Prostate gland (tissue), 2 donors: ENCODE measurements at regions not wholly inside any gene's neighbourhood (a gene's known extent, or its start where the extent isn't known, plus 50 kb on each side); places are given as distances from the start of the nearest gene placed in this dataset.
"Not testable (repeated sequence)": the region's sequence is repeated elsewhere in the genome, so short reads cannot be mapped to it uniquely, and the experiment has no call there.

Source experiments
- DNase-seq: peaks from one replicate; pipeline ENCODE4 v3.0.0-alpha.2; 2019; ENCODE audit warnings: low spot score
- H3K27ac ChIP-seq, 2 donors: fragments of 200-600 bp; sonication (generic); 2 replicates each; pipeline ENCODE4 v1.5.1; 2017 to 2019
- H3K27me3 ChIP-seq: fragments of 200-600 bp; sonication (generic); replicated peaks from 2 replicates; pipeline ENCODE4 v1.5.1; 2019; ENCODE audit not compliant: insufficient read depth
- H3K36me3 ChIP-seq, 2 donors: fragments of 200-600 bp; sonication (generic); 1 replicate in 1 of 2; 2 replicates in 1 of 2; pipeline versions ENCODE4 v1.5.1 to v1.8.1; 2017 to 2019
- H3K4me1 ChIP-seq: fragments of 200-600 bp; sonication (generic); replicated peaks from 2 replicates; pipeline ENCODE4 v1.5.1; 2019
- H3K4me3 ChIP-seq, 2 donors: fragments of 200-600 bp; sonication (generic); 2 replicates each; pipeline ENCODE4 v1.5.1; 2017 to 2019
- H3K9me3 ChIP-seq: fragments of 200-600 bp; sonication (generic); 2 replicates; pipeline ENCODE4 v1.5.1; 2017
- POLR2A ChIP-seq: fragments of 450-650 bp; IDR thresholded peaks from one replicate; pipeline ENCODE4 v1.6.1; 2016; ENCODE audit warnings: antibody characterized with exemption, mild to moderate bottlenecking
- POLR2AphosphoS5 ChIP-seq: sonication (generic); formaldehyde crosslinking; IDR thresholded peaks from one replicate; pipeline ENCODE4 v1.6.1; 2017; ENCODE audit warnings: antibody characterized with exemption
- WGBS: methylation state at CpG from one replicate; pipeline ENCODE4 v1.1.5; 2018; 5-methylcytosine and 5-hydroxymethylcytosine counted together
- intact Hi-C: fragments of 100-400 bp; cut with DNase I; formaldehyde crosslinking; loops from one replicate; pipeline ENCODE4 v1.14.2; 2022
- TF ChIP-seq, protein P1 (sequence below), 4 experiments: fragments of 200-600 bp in 2 of 4; fragments of 450-650 bp in 2 of 4; sonication (generic) in 2 of 4; IDR thresholded peaks; 1 replicate in 3 of 4; 2 replicates in 1 of 4; pipeline ENCODE4 v1.5.1; 2016 to 2019; ENCODE audit warnings: antibody characterized with exemption in 4 of 4, mild to moderate bottlenecking in 2 of 4, moderate library complexity in 2 of 4

DNA sequence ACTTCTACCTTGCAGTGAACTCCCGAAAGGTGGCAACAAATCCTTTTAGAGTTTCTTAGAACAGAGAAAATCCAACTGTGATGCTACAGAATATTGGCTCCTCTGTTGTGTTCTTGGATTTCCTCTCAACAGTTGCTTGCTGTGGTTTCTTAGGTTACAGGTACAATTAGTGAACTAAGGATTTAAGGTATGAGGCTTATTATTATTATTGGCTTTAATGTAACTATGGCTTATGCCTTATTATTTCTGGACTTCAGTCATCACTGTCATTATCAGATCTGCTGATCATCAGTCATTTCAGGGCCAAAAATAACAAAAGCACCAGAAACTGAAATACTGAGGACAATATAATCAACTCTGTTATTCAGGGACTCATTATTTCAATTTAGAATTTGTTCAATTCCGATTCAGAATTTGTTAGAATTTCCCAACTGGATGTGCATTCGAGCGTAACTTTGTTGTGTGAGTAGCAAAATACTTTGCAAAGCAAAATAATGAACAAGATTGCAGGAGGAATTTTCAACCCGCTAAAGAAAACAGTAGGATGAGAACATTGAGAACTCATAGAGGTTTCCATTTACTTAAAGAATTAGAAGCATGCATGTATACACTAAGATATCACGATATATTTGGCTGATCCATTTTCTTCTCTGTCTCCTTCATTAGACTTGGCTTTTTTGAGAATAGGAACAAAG lies 65.5 kb upstream of the AK4 start:
- Histone ChIP-seq H3K4me3 (no peak overlapping the region), H3K36me3 (no peaks in the 10 kb centered on the region), H3K9me3 (no peaks in the 10 kb centered on the region), H3K27ac (no peak overlapping the region), H3K4me1 (no peaks in the 10 kb centered on the region), H3K27me3 (no peaks in the 10 kb centered on the region)
- DNase-seq, result no peak
- 87% methylated on average over 6 of the region's 6 CpGs for WGBS
- TF ChIP-seq POLR2AphosphoS5, result no peak
- TF ChIP-seq POLR2A, result no peak
- TF ChIP-seq, protein P1, sequence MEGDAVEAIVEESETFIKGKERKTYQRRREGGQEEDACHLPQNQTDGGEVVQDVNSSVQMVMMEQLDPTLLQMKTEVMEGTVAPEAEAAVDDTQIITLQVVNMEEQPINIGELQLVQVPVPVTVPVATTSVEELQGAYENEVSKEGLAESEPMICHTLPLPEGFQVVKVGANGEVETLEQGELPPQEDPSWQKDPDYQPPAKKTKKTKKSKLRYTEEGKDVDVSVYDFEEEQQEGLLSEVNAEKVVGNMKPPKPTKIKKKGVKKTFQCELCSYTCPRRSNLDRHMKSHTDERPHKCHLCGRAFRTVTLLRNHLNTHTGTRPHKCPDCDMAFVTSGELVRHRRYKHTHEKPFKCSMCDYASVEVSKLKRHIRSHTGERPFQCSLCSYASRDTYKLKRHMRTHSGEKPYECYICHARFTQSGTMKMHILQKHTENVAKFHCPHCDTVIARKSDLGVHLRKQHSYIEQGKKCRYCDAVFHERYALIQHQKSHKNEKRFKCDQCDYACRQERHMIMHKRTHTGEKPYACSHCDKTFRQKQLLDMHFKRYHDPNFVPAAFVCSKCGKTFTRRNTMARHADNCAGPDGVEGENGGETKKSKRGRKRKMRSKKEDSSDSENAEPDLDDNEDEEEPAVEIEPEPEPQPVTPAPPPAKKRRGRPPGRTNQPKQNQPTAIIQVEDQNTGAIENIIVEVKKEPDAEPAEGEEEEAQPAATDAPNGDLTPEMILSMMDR (IDR thresholded peaks at IDR 0.05), result no peak
- intact Hi-C loops, result no loop called here

DNA sequence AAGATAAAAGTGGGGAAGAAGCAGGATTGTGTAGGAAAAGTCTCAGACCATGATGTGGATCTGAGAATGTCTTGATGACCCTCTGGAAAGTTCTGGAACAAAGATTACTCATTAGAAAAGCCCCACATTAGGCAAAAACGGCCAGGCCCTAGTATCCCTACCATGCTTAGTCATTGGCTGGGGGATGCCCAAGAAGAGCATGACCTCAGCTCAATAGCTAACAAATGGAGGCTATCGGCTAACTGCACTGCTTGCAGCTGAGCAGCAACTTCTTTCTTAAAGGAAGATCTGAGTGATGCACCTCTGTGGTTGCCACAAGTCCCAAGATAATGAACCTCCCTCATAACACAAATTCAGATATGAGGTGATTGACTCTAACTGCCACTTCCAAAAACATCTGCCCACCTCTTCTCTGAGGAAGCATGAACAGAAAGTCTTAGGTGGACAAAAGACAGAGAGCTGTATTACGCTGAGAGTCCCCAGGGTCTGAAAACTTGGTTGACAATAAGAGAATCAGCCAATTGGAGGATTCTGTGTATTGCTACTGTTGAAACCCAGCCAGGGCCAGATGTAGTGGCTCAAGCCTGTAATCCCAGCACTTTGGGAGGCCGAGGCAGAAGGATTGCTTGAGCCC lies 64.6 kb upstream of the AK4 start:
- WGBS, result 78% methylated on average over 4 of the region's 4 CpGs
- H3K36me3 ChIP-seq, result no peaks in the 10 kb centered on the region
- H3K27me3 ChIP-seq, result no peaks in the 10 kb centered on the region
- H3K4me1 ChIP-seq, result no peaks in the 10 kb centered on the region
- H3K9me3 ChIP-seq, result no peaks in the 10 kb centered on the region
- no peak overlapping the region for H3K4me3 ChIP-seq
- intact Hi-C loops, result no loop called here
- no peak for DNase-seq
- TF ChIP-seq, protein P1 (IDR thresholded peaks at IDR 0.05), result no peak
- TF ChIP-seq POLR2A, result no peak
- TF ChIP-seq POLR2AphosphoS5, result no peak
- no peak overlapping the region for H3K27ac ChIP-seq

DNA sequence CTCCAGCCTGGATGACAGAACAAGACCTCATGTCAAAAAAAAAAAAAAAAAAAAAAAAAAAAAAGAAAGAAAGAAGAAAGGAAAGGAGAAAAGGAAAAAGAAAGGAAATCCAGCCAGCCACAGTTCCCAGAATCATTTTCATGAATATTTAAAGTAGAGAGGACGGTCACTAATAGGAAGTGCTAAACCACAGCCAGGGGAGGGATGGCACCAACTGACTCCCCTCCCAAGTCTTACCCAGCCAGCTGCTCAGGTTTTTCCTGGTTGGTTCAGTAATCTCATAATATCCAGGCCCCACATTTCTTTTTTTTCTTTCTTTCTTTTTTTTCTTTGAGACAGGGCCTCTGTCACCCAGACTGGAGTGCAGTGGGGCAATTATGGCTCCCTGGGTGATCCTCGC lies 63.9 kb upstream of the AK4 start:
- intact Hi-C loops, result no loop called here
- TF ChIP-seq, protein P1 (IDR thresholded peaks at IDR 0.05), result no peak
- TF ChIP-seq POLR2A (no peak), POLR2AphosphoS5 (no peak)
- Histone ChIP-seq H3K4me3 (no peak overlapping the region), H3K27me3 (no peaks in the 10 kb centered on the region), H3K9me3 (no peaks in the 10 kb centered on the region), H3K27ac (no peak overlapping the region), H3K4me1 (no peaks in the 10 kb centered on the region), H3K36me3 (no peaks in the 10 kb centered on the region)
- DNase-seq, result no peak
- WGBS, result 85% methylated on average over 2 of the region's 2 CpGs

DNA sequence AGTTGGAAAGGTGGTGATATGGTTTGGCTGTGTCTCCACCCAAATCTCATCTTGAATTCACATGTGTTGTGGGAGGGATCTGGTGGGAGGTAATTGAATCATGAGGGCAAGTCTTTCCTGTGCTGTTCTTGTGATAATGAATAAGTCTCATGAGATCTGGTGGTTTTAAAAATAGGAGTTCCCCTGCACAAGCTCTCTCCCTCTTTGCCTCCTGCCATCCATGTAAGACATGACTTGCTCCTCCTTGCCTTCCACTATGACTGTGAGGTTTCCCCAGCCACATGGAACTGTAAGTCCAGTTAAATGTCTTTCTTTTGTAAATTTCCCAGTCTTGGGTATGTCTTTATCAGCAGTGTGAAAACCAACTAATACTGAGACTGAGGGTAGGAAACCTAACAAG lies 60.5 kb upstream of the AK4 start:
- intact Hi-C loops, DNase-seq: not testable (repeated sequence)

DNA sequence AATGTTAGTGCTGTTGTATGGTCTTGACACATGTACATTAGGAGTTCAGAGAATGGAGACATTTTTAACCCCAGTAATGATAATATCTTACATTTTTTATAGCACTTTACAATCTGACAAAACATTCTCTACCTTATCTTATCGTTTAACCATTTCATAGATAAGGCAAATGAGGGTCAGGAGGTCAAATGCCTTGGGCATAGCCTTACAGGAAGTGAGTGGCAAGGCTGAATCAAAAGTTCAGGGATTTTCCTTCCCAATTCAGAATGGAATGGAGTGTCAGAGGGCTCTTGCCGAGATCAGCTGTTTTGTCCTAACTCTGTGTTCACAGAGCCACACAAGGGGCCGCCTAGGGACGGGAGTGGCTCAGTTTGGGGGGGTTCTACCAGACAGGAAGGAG lies 57.6 kb upstream of the AK4 start:
- DNase-seq, result no peak
- TF ChIP-seq POLR2AphosphoS5 (no peak), POLR2A (no peak)
- TF ChIP-seq, protein P1 (IDR thresholded peaks at IDR 0.05), result no peak
- Histone ChIP-seq H3K27ac (no peak overlapping the region), H3K4me1 (no peaks in the 10 kb centered on the region), H3K4me3 (no peak overlapping the region), H3K27me3 (no peaks in the 10 kb centered on the region), H3K36me3 (no peaks in the 10 kb centered on the region), H3K9me3 (no peaks in the 10 kb centered on the region)
- 49% methylated on average over 4 of the region's 4 CpGs for WGBS
- intact Hi-C loops, result no loop called here

More for the DNA sequence above, 60.5 kb upstream of the AK4 start:
- H3K27ac ChIP-seq, H3K9me3 ChIP-seq, H3K4me3 ChIP-seq, H3K27me3 ChIP-seq, H3K4me1 ChIP-seq, H3K36me3 ChIP-seq: not testable (repeated sequence)
